ACHN (cell line): ENCODE measurements at regions not wholly inside any gene's neighbourhood (a gene's known extent, or its start where the extent isn't known, plus 50 kb on each side); places are given as distances from the start of the nearest gene placed in this dataset.

Source experiments
- DNase-seq: peaks from one replicate; pipeline ENCODE4 v3.0.0-alpha.2; 2015
- in situ Hi-C: cut with HindIII; loops from 2 replicates; pipeline ENCODE4 v1.10.0; 2017; ENCODE audit warnings: low sequenced_read_pairs, low pct_ligation_motif_present, low pct_unique_long_range_greater_than_20kb

GRCh38 chr4:119692001-119692400 is 63.4 kb upstream of the PDE5A start:
- no peak for DNase-seq
- in situ Hi-C loops, result no loop called here

- no peak for DNase-seq
- in situ Hi-C loops, result no loop called here
Measured at GRCh38 chr4:119690871-119691270, 62.3 kb upstream of the PDE5A start.

GRCh38 chr4:119688446-119688845 is 59.8 kb upstream of the PDE5A start:
- DNase-seq, result no peak
- in situ Hi-C loops, result no loop called here

- in situ Hi-C loops, result no loop called here
- no peak for DNase-seq
Measured at GRCh38 chr4:119684463-119684862, 55.9 kb upstream of the PDE5A start.

GRCh38 chr4:119683518-119683917 is 54.9 kb upstream of the PDE5A start:
- DNase-seq, result no peak
- in situ Hi-C loops, result no loop called here

GRCh38 chr4:119682099-119682498 is 53.5 kb upstream of the PDE5A start:
- no peak for DNase-seq
- in situ Hi-C loops, result no loop called here

- DNase-seq, result no peak
- in situ Hi-C loops, result no loop called here
Measured at GRCh38 chr4:119679251-119679650, 50.6 kb upstream of the PDE5A start.

- in situ Hi-C loops, result no loop called here
Measured at GRCh38 chr4:119678761-119679160, 50.2 kb upstream of the PDE5A start.

More at GRCh38 chr4:119678761-119679160, 50.2 kb upstream of the PDE5A start:
- no peak for DNase-seq
